ENCODE measurements at regions not wholly inside any gene's neighbourhood (a gene's known extent, or its start where the extent isn't known, plus 50 kb on each side); places are given as distances from the start of the nearest gene placed in this dataset.

DNA sequence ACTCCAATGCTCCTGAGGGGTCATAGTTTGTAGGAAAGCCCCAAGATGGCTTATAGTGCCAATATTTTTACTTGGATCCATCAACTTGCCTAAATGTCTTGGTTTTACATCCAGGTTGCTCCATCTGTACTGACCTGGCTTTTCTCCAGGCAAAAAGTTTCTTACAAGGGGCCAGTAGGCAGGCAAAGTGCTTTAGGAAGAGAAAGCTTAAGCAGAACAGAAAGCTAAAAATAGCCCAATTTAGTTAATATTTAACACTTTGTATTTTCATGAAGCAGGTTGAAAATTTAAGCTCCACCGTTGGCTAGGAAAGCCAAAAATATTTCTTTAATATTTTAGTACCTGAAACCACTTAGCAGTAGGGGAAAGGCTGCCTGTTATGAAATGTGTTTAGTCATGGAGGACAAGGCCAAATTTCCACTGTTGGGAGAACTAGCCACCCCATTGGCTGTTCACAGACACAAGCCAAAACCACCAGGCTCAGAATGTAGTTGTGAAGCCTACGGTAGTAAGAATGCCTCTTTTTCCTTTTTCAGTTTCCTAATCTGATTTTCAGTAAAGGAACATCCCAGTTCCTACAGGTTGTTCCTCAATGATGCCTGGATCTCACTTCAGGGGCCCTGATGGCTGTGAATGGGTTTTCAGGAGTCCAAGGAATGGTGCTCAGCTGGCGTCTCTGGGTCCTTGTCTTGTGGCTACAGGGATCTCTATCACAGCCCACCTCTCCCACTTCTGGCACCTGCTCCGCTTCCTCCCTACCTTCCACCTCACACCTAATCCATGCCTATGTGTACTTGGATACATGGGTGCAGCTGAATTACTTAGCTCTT is 324.8 kb downstream of the PMP22 start:
- DNase-seq, result no peak

DNA sequence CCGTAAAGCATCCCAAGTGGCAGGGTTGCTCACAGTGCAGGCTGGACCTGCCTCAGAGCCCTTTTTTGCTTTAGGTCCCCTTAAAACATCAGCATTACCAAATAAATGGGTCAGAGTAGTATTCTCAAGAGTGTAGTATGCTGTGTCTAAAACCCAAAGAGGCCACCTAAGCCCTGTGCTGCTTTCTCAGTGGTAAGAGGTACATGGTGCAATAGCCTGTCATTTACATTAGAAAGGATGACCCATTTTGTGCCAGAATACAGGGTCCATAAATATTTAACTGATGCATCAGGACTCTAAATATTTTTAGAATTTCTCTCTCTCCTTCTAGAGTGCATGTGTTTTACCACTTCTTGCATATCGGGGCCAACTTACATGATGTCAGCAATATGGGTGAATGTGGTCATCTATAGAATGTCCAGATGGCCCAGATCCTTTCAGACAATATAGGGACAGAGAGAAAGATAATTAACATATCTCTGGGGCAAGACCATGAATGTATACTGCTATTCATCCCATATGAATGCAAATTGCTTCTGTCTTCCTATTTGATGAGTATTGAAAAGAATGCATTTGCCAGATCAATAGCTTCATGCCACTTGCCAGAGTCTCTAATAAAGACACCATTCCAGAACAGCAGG is 329.2 kb downstream of the PMP22 start:
- no peak for DNase-seq

DNA sequence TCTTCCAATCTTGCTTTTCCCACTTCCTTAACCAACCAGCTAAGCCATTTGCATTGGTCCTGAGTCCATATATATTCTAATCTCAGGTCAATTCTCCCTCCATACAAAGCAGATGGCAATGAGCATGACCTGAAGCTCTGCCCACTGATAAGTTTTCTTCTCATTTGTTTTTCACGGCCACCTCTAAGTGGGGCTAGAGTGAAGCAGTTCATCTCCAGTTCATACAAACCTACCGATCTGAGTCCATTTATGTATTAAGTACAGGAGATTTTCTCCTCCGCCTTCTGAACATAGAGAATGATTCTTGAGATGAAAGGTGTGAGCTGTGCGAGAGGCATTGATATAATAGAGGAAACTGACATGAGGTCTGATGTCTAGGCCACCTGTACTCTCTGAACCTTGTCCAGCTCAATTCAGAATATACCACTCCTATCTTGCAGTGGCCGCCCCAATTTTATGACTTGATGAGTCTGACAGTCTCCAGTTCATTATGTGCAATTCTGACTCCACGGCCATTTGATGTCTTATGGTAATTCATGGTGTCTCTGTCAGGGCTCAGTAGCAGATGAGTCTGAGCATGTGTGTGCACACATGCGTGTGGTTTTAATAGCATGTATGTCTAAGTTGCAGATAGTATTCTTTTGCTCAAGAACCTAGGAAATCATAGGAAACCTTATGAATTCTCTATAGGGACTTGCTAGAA is 329.8 kb downstream of the PMP22 start:
- no peak for DNase-seq

DNA sequence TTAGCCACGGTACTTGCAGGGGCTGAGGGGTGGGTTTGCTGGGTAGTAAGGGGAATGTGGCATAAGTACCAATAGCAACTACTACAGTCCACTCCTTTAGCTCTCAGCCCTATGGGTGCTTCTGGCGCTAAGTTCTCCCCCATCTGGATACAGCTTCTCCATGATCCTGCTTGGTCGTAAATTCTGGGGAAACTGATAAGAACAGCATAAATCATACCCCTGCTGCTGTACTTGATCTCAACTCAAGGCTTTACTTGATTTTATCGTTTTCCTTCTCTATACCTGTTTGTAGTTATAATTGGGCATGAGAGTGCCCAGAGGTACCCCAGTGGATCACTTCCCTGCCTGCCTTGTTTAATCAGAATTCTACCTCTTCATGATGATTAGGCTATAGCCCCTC is 331.4 kb downstream of the PMP22 start:
- DNase-seq, result no peak

DNA sequence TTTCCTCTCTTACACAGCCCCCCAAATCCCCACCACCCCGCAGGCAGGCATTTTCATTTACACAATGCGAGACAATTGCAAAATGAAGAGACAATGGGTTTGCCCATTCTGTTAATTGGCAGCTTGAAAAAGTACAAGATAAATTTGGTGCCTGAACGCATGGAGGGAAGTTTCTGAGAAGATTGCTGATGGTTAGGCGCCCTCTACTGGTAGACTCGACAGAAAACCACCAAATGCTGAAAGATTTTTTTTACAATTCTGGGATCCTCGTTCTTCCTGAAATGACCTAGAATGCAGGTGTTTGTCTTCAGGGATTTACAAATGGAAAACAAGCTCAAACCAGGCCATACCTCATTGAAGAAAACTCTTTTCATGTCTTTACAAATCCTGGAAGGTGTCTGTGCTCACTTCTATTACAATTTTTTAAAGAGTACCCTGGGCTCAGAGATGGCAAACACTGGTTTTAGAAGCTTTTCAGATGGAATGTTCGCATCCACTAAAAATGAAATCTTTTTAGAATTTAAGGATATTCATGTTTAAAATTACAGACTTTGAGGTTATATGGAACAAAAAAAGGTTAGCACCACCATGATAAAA is 338.5 kb downstream of the PMP22 start:
- peak; percentile 61 for DNase-seq

DNA sequence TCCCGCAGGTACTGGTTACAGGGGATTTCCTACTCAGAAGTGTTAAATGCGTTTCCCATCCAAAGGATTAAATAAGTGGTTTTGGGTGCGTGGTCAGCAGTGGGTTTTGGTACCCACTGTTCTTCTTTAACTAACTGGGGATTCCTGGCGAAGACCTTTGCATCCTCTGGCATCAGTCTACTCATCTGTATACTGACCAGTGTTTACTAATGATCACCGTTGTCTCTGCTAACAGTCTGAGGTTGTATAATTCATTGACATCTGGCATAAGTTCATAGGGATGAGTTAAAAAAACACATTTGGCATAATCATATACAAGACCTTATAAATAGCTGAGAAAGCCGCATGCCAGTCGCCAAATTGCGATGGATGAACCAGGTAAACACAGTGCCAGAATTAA is 339.1 kb downstream of the PMP22 start:
- no peak for DNase-seq

DNA sequence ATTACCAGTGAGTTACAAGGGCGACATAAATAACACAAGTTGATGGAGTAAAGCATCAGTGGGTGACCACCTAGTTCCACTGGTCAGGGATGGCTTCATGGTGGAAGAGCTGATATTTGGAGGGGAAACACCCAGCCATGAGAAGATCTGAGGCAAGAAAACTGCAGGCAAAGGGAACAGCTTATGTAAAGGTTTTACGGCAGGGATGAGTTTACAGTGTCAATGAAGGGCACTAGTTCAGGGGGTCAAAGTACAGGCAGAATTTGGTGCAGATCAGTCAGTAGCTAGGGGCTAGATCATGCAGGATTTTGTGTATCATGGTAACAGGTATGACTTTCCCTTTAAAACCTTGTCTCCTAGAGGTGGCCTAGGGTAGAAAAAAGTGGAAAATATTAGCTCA is 339.6 kb downstream of the PMP22 start:
- no peak for DNase-seq

DNA sequence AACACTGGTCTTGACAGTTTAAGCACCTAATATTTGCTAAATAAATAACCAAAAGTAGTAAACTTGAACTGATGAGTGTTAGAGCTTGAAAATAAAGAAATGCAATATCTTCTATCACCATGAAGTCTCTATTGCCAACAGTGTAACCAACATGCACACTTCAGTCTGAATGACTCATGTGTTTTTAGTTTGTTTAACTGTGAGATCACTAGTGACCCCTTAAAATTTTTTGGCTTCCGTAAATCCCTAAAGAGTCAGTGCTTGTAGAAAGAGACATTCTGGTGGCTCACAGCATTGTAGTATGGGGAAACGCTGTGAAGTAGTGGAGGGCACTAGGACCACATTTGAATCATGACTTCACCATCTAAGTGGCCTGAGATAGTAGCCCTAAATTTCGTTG is 341.1 kb downstream of the PMP22 start:
- no peak for DNase-seq

DNA sequence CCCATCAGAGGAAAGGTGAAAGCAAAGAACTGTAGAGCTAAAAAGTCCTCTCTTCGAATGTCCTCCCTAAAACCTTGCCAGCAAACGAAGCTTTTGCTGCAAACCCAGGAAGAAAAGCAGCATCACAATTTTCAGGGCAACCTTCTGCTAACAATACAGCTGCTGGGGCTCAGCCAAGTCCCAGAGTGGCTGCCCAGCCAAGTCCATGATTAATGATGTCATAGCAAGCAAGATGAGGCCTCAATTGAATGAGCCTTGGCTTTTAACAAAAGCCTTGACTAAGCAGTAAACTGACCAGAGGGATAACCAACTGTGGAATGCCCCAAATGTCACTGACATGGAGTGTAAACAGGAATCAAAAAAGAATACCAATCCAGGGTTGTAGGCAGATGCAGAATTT is 342.7 kb downstream of the PMP22 start:
- no peak for DNase-seq

DNA sequence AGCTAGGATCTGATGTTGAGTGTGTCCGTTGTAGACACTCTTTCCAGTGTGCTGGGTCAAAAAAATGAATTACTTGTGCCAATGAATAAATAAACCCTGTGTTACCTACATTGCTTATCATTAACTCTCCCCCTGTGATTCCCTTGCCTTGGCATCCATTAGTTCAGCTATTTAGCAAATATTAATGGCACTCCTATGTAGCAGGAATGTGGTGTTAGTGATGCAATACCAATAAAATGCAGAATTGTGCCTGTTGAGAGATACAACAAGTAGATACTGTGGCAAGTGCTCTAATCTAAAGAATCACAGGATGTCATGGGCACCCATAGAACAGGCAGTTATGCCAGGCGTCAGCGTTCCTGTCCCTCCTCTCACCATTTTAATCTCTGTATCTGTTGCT is 343.2 kb downstream of the PMP22 start:
- no peak for DNase-seq

DNA sequence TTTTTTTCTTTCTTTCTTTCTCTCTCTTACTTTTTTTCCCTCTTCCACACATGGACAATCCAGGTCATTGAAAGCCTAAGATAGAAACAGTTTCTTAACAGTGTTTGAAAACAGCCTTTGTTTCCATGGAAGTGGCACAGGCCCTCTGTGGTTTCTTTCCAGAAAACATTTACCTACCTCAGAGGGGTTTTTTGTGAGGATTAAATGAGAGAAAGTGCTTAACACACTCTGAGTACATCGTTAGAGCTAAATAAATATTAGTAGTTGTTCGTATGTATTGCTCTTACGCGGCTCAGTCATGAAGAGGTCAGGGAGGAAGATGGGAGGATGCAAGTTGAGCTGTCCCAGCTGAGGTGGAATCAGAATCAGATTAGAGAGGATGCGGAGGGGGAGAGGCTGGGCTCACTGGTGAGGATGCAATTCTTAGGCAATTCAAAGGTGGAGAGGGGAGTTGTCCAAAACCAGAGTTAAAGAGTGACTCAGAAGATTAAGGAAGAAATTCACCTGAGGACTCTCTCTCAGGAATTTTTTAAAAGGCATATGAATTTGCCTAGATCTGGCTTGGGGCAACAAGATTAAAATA is 345.4 kb downstream of the PMP22 start:
- DNase-seq, result no peak

DNA sequence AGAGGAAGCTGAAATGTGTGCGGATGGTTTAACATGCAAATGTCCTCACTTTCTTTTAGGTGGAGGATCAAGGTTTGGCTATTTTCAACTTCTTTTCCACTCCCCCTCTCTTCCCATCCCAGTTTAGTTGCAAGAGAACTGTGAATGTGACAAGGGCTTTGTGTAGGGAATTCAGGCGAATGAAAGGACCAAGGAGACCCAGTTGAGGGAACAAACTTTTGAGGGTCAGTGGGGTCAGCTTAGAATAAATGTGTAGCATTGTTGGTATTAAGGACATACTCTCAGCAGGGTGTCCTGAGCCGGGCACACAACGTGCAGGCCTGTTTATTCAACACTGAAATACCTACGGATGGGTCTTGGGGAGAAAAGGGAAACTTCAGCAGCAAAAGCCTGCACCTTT is 346.0 kb downstream of the PMP22 start:
- DNase-seq, result no peak

DNA sequence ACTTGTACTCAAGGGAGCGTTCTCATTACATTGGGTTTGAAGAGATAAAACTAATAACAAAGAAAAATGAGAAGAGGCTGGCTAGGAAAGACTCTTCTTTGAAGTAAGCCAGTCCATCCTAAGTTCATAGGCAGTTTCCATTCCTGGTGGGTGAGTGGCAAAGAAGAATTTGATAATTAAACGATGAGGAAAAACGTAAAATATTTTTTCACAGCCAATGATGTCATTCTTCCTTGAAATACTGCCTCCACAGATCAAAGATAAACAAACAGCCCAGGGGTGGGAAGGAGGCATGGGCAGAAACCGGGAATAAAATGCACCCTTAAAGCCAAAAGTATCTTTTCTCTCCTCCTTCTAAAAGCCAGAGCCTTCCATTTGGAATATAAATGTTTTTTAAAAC is 346.6 kb downstream of the PMP22 start:
- DNase-seq, result no peak

DNA sequence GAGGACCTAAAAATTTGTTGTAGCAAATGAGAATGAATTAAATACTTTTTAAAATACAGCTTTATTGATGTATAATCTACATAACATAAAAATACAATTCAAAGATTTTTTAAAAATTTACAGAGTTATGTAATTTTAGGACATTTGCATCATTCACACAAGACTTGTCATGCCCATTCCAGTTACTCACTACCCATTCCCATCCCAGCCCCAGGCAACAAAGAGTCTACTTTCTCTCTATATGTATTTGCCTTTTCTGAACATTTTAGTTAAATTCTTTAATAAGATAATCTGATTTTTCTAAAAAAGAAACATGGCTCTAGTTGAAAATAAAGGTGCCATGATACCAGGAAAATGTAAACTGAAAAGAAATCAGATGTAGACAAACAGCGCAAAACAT is 354.2 kb downstream of the PMP22 start:
- DNase-seq, result no peak

DNA sequence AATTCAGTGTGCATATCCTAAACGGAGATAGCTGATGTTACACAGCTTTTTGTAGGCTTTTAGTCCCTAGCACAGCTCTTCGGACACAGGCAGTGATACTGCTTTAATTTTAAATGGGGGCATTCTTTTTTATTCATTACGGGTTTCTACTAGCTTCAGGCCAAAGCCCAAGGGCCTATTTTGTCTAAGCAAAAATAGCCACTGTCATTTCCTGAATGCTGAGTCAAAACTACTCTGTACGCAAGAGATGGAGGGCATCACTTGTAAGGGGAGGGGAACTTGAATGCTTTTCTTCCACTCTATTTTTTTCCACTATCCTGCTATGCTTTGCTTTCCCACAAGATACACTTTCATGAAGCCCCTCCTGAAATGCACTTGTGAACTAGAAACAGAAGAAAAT is 360.7 kb downstream of the PMP22 start:
- no peak for DNase-seq

DNA sequence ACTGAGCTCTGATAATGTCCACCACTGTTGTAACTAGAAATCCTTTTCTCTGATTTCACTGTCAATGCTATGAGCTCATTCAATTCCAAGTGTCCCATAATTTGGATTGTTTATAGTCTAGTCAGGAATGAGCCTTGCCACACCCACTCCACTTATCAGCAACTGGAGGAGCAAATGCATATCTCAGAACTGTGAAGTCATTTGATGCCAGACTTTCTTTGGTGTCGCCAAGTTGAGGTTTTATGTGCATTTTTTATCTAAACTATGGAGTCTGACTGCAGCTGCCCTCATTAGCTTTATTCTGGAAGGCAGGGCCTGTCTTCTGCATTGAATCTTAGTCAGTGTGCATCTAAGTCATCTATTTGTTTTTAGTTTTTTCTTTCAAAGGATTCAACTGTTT is 361.3 kb downstream of the PMP22 start:
- no peak for DNase-seq

DNA sequence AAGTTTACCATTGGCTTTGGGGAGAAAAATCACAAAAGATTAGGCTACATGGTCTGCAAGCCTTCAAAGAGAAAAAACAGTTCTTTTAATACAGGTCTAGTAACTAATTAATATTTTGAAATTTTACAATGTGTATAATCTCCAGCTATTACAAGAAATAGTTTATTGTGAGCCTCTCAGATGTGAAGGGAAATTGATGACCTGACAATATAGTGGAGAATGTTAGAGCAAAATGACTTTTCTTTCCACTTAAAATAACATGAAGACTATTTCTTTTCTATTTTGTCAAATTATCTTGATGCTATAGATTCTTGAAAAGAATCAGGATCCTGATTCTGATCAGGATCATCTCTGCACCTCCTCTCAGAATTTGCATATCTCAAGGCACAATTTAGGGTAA is 362.3 kb downstream of the PMP22 start:
- no peak for DNase-seq

DNA sequence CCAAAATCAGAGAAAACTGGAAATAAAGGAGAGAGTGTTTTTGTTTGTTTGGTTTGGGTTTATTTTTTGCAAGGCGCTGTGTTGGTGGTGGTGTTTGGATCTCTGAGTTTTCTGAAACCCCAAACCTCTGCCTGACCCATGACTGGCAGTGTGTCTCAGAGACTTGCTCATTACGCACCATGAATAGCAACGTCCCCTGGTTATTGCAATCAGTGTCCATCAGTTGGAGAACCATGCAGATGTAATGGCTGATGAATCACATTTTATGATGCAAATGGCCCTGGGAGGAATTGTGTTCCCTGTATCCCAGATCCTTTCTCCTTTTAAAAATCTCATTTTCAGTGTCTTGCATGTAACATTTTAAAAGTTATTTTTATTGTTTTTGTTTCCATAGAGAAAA is 362.8 kb downstream of the PMP22 start:
- no peak for DNase-seq

DNA sequence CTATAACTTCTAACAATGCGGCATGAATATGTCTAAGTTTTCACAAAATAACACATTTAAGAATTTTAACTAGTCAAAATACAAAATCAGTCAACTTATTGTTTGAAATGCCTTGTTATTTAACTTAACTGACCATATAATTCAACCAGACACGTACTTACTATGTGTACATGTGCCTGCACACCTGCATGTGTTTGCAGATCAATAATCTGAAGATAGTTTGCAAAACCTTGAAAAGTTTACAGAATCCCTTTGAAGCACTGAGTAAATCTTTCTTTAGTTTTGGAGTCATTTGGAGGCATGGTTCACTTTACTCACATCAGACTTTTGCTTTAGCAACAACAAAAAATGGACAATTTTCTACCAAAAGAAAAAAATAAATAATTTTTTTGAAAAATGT is 363.8 kb downstream of the PMP22 start:
- DNase-seq, result no peak

DNA sequence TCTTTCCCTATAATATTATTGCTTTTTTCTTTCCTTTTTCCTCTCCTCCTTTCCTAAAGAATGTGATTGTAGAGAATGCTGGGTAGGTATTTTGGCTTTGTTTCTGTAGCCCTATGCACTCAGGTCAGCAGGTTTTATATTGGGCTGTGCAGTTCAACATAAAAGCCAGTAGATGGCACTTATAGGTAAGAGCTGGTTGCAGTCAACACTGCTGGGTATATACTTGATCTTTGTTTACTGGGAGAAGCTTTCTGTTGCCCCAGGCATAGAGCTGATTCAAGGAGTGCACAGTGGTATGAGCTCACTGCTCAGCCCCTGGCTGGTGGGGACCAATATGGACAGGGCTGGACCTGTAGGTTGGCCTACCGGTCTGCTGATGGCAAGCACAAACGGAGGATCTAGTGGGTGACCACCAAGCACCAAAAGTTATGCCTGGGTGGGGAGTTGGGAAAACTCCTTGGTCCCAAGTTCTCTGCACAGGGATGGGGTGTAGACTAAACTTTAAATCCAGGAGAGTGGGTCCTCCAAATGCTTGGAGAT is 378.9 kb downstream of the PMP22 start:
- DNase-seq, result peak; percentile 46

DNA sequence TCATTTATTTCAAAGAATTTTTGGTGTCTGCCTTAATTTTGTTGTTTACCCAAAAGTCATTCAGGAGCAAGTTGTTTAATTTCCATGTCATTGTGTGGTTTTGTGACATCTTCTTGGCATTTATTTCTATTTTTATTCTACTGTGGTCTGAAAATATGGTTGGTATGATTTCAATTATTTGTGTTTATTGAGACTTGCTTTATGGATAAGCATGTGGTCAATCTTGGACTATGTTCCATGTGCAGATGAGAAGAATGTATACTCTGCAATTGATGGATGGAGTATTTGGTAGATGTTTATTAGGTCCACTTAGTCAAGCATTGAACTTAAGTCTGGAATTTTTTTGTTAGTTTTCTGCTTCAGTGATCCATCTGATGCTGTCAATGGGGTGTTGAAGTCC is 383.0 kb downstream of the PMP22 start:
- DNase-seq, result no peak

DNA sequence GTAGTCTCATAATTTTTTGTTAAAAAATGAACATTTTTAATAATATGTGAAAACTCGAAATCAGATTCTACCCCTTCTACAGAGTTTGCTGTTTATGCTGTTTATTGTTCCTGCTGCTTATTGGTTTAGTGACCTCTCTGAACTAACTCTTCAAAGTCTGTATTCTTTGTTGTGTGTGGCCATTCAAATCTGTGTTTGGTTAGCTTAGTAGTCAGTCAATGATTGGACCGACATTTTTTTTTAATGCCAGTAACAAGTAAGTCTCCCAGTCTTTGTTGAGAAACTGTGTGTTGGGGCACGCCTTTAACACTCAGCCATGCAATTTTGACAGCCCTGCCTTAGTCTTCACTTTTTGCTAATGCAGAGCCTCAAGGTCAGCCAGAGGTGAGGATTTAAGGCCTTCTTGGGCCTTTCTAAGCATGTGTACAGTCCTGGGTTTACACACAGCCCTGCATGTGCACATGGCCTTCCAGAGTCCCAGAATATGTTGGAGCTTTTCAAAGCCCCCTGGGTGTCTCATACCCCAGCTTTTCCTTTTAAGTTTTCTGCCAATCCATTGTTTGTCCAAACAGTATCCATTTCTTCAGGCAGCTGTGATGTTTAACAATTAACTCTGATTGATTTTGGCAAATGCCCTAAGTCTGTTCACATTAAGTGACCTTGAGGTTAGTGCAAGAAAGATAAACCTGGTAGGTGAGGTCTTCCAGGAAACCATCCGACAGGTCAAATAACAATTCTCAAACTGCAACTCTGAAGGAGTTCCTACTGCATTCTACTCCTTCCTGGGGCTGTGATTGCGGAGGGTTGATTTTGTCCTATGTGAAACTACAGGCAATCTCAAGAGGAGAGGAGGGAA is 389.3 kb downstream of the PMP22 start:
- DNase-seq, result no peak

Data from DMS53 (cell line).